IPS DF 6.9 (cell line): ENCODE measurements at regions not wholly inside any gene's neighbourhood (a gene's known extent, or its start where the extent isn't known, plus 50 kb on each side); places are given as distances from the start of the nearest gene placed in this dataset.

Experiments
- DNase-seq: peaks from one replicate; pipeline ENCODE4 v3.0.0-alpha.2; 2013; ENCODE audit warnings: low read depth, low spot score
- H3K27ac ChIP-seq: one replicate; pipeline ENCODE4 v1.5.1; 2013; ENCODE audit warnings: low read length, control low read depth
- H3K27me3 ChIP-seq: 2 replicates; pipeline ENCODE4 v1.6.1; 2013; ENCODE audit warnings: mild to moderate bottlenecking, low read length; ENCODE audit not compliant: control insufficient read depth, insufficient read depth
- H3K36me3 ChIP-seq: 2 replicates; pipeline ENCODE4 v1.6.1; 2013; ENCODE audit warnings: low read length; ENCODE audit not compliant: control insufficient read depth, insufficient read depth
- H3K4me1 ChIP-seq: 2 replicates; pipeline ENCODE4 v1.6.1; 2013; ENCODE audit warnings: low read length; ENCODE audit not compliant: control insufficient read depth, insufficient read depth
- H3K4me3 ChIP-seq: 2 replicates; pipeline ENCODE4 v1.5.1; 2013; ENCODE audit warnings: mild to moderate bottlenecking, low read length
- H3K9me3 ChIP-seq: 2 replicates; pipeline ENCODE4 v1.6.1; 2013; ENCODE audit warnings: low read length, inconsistent platforms; ENCODE audit not compliant: control insufficient read depth, insufficient read depth
- WGBS: extraction: QIAGEN DNeasy Blood & Tissue Kit; methylation state at CpG from one replicate; pipeline ENCODE4 v1.1.7; 2013; ENCODE audit warnings: mixed read lengths, missing lambda C conversion rate; ENCODE audit not compliant: insufficient read length, insufficient coverage; 5-methylcytosine and 5-hydroxymethylcytosine counted together

DNA sequence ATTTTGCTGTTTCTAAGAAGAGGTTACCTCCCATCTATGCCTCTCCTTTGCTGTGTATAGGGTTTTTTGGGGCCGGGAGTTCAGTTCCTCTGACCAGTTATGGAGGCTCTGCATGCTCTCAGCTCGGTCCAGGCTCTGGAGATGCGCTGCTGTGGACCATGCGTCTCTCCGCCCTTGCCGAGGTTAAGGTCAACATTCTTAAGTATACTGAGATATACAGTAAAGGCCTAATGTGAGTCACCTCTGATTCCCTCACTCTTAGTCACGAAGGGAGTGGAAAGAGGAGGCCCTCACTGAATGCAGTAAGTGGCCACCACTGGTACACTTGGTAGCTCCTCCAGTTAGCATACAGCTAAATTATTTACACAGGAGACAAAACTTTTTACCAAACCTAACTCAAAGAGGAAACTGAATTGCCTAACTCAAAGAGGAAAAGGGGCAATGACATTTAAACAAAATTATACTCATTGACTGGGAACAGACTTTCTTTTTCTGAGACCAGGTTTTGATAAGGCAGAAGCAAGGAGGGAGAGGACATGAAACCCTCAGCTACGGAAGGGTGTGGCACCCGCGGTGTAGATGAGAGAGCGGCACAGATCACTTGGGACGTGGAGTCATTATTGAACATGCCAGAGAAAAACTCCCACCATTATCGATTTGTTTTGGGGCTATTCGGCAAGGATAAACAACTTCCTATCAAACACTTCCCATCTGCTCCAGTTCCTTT lies 98.7 kb downstream of the COPS8 start:
- WGBS, result no CpG with 5 or more reads among the region's 14 CpGs
- DNase-seq, result no peak
- Histone ChIP-seq H3K27ac (no peak overlapping the region), H3K9me3 (no peaks in the 10 kb centered on the region), H3K36me3 (no peaks in the 10 kb centered on the region), H3K27me3 (no peaks in the 10 kb centered on the region), H3K4me1 (no peaks in the 10 kb centered on the region), H3K4me3 (no peak overlapping the region)

DNA sequence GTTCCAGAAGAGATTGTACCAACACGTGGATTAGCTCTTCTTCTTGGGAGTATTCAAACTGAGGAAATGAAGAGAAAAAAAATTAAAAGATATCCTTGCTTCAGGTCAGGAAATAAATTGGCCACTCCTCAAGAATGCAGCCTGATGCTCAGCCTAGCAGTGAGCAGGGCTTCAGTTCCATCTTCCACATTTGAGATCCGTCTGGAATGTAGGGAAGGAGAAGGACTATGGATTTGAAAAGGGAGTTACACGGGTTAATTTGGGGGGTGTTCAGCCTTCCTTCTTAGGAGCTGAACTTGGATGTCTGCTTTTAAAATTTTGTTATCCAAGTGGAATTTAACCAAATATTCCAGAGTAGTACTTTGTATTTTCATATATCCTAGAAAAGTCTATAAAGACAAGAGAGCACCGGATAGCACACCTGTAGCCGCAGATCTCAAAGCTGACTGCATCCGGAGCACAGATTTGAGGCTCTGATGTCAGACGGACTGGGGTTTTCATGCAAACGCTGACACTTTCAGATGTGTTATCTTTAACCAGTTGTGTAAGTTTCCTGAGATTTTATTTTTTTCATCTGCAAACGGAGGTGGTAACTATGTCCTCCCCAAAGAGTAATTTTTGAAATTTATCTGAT lies 99.3 kb downstream of the COPS8 start:
- H3K27ac ChIP-seq, result no peak overlapping the region
- no peak for DNase-seq

GRCh38 chr2:237185553-237185925 lies 99.8 kb downstream of the COPS8 start:
- Histone ChIP-seq H3K27me3 (no peaks in the 10 kb centered on the region), H3K36me3 (no peaks in the 10 kb centered on the region), H3K4me1 (no peaks in the 10 kb centered on the region), H3K27ac (no peak overlapping the region), H3K4me3 (no peak overlapping the region), H3K9me3 (no peaks in the 10 kb centered on the region)
- no CpG with 5 or more reads among the region's 7 CpGs for WGBS
- no peak for DNase-seq

More for the DNA sequence above, 99.3 kb downstream of the COPS8 start:
- no peaks in the 10 kb centered on the region for H3K9me3 ChIP-seq
- H3K27me3 ChIP-seq, result no peaks in the 10 kb centered on the region
- no CpG with 5 or more reads among the region's 9 CpGs for WGBS
- H3K36me3 ChIP-seq, result no peaks in the 10 kb centered on the region
- H3K4me3 ChIP-seq, result no peak overlapping the region
- H3K4me1 ChIP-seq, result no peaks in the 10 kb centered on the region

DNA sequence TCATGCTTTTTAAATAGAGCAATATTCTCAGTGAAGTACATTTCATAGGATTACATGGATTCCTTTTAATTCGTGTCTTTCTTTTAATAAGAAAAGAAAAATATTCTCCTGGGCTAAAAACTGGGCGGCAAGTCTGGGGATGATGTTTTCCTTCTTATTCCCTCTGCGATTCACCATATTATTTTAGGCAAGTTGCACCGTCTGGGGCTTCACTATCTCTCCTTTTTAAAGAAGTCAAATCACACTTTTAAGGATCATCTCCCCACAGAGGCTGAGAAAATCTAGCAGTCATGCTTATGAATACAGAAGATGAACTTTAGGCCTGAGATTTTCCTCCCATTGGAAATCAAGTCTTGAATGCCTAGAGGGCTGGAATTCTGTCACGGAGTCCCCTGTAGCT lies 104.1 kb downstream of the COPS8 start:
- no CpG with 5 or more reads among the region's 5 CpGs for WGBS
- no peak for DNase-seq

DNA sequence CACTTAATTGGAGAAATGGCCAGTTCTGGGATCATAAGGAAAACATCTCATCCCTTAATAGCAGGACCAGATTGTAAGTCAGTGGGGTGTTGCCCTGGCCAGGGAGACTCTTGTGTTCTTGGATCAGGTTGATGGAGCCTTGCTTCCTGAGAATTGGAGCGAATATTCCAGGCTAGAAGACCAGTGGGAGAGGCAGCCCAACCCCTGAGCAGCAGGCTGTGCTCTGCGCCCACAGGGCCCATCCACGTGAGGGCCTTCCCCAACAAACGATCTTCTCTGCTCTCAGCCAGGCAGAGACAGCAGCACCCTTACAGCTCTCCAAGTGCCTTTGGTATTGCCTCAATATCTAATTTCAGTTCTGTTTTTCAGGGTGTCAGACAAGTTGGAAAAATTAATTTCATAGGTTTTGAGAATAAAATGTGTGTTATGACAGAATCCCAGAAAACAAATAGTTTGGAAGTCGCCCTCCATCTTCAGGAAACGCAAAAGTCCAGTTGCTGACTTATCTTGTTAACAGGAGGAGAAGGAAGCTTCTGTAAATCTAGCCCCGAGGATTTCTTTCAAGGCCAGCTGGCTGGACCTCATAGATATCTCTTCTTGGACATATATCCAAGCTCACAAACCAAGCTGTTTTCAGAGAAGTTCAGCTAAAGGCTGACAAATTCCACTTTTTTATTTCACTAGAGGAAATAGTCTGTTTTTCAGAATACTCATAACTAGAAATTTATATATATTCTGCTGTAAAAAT lies 105.5 kb downstream of the COPS8 start:
- no CpG with 5 or more reads among the region's 7 CpGs for WGBS
- no peak overlapping the region for H3K27ac ChIP-seq
- no peak for DNase-seq
- no peaks in the 10 kb centered on the region for H3K27me3 ChIP-seq
- H3K4me3 ChIP-seq, result no peak overlapping the region
- H3K36me3 ChIP-seq, result no peaks in the 10 kb centered on the region
- no peaks in the 10 kb centered on the region for H3K9me3 ChIP-seq
- no peaks in the 10 kb centered on the region for H3K4me1 ChIP-seq

More for the DNA sequence above, 104.1 kb downstream of the COPS8 start:
- Histone ChIP-seq H3K4me3 (no peak overlapping the region), H3K4me1 (no peaks in the 10 kb centered on the region), H3K9me3 (no peaks in the 10 kb centered on the region), H3K36me3 (no peaks in the 10 kb centered on the region), H3K27ac (no peak overlapping the region), H3K27me3 (no peaks in the 10 kb centered on the region)

- H3K27ac ChIP-seq, result no peak overlapping the region
- H3K4me3 ChIP-seq, result no peak overlapping the region
- WGBS, result no CpG with 5 or more reads among the region's 8 CpGs
- H3K36me3 ChIP-seq, result no peaks in the 10 kb centered on the region
- H3K9me3 ChIP-seq, result no peaks in the 10 kb centered on the region
- no peak for DNase-seq
- H3K4me1 ChIP-seq, result no peaks in the 10 kb centered on the region
- no peaks in the 10 kb centered on the region for H3K27me3 ChIP-seq
These were observed 106.0 kb downstream of the COPS8 start for GRCh38 chr2:237191714-237192081.

DNA sequence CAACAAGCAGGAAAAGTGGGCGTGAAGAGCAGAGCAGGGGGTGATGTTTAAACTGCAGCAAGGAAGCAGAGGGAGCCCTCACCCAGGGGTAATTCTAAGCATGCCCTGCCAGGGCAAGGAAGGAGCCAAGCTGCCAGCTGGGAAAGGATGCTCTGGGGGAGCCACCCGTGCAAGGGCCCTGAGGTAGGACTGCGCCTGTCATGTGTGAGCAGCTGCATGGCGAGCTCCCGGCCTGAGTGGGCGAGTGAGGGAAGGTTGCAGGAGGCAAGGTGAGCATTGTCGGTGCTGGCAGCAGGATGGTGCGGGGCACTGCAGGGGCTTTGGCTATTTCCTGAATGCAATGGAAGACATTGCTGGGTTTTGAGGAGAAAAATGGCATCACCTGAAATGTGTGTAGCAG lies 107.2 kb downstream of the COPS8 start:
- no CpG with 5 or more reads among the region's 8 CpGs for WGBS

GRCh38 chr2:237193436-237193835 lies 107.7 kb downstream of the COPS8 start:
- Histone ChIP-seq H3K4me1 (peaks cover 3% of the 10 kb centered on the region), H3K9me3 (no peaks in the 10 kb centered on the region), H3K27ac (no peak overlapping the region), H3K27me3 (no peaks in the 10 kb centered on the region), H3K36me3 (no peaks in the 10 kb centered on the region), H3K4me3 (no peak overlapping the region)
- no CpG with 5 or more reads among the region's 7 CpGs for WGBS
- no peak for DNase-seq

More for the DNA sequence above, 107.2 kb downstream of the COPS8 start:
- no peaks in the 10 kb centered on the region for H3K9me3 ChIP-seq
- peaks cover 3% of the 10 kb centered on the region for H3K4me1 ChIP-seq
- no peak for DNase-seq
- no peaks in the 10 kb centered on the region for H3K27me3 ChIP-seq
- no peak overlapping the region for H3K4me3 ChIP-seq
- no peaks in the 10 kb centered on the region for H3K36me3 ChIP-seq
- H3K27ac ChIP-seq, result no peak overlapping the region

DNA sequence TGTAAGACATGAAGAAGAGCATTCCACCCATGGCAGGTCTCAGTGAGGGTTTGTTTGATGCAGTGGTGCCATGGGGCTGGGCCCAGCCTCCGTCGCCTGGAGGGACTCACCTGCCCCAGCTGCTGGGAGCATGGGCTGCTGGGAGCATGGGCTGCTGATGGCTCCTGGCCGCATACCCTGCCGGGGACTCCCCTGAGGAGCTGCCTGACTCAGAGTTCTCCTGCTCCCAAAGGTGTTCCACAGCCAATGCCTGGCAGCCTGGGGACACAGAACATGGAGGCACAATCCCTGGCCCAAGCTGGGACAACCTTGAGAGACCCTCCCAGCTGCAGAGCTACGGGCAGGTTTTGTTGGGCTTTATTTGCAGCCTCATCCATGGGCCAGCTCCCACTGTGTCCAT lies 108.4 kb downstream of the COPS8 start:
- Histone ChIP-seq H3K27ac (no peak overlapping the region), H3K36me3 (no peaks in the 10 kb centered on the region), H3K4me3 (no peak overlapping the region), H3K4me1 (peaks cover 3% of the 10 kb centered on the region), H3K27me3 (no peaks in the 10 kb centered on the region), H3K9me3 (no peaks in the 10 kb centered on the region)
- no CpG with 5 or more reads among the region's 5 CpGs for WGBS
- DNase-seq, result no peak

- Histone ChIP-seq H3K36me3 (no peaks in the 10 kb centered on the region), H3K4me1 (peaks cover 6% of the 10 kb centered on the region), H3K9me3 (no peaks in the 10 kb centered on the region), H3K4me3 (no peak overlapping the region), H3K27ac (no peak overlapping the region), H3K27me3 (no peaks in the 10 kb centered on the region)
- WGBS, result no CpG with 5 or more reads among the region's 6 CpGs
- DNase-seq, result no peak
These were observed 109.2 kb downstream of the COPS8 start for GRCh38 chr2:237194906-237195305.
